Testis (tissue), 2 donors: ENCODE measurements at regions not wholly inside any gene's neighbourhood (a gene's known extent, or its start where the extent isn't known, plus 50 kb on each side); places are given as distances from the start of the nearest gene placed in this dataset.

ENCODE experiments used
- POLR2A ChIP-seq: fragments of 450-650 bp; IDR thresholded peaks from one replicate; pipeline ENCODE4 v1.6.1; 2017; ENCODE audit warnings: antibody characterized with exemption, mild to moderate bottlenecking, moderate library complexity
- TF ChIP-seq, protein P1 (sequence below), 3 experiments: fragments of 450-650 bp in 2 of 3; fragments of 200-600 bp in 1 of 3; sonication (generic) in 1 of 3; IDR thresholded peaks; one replicate each; pipeline ENCODE4 v1.5.1; 2016 to 2019; ENCODE audit warnings: antibody characterized with exemption in 3 of 3, mild to moderate bottlenecking in 2 of 3, moderate library complexity in 1 of 3

DNA sequence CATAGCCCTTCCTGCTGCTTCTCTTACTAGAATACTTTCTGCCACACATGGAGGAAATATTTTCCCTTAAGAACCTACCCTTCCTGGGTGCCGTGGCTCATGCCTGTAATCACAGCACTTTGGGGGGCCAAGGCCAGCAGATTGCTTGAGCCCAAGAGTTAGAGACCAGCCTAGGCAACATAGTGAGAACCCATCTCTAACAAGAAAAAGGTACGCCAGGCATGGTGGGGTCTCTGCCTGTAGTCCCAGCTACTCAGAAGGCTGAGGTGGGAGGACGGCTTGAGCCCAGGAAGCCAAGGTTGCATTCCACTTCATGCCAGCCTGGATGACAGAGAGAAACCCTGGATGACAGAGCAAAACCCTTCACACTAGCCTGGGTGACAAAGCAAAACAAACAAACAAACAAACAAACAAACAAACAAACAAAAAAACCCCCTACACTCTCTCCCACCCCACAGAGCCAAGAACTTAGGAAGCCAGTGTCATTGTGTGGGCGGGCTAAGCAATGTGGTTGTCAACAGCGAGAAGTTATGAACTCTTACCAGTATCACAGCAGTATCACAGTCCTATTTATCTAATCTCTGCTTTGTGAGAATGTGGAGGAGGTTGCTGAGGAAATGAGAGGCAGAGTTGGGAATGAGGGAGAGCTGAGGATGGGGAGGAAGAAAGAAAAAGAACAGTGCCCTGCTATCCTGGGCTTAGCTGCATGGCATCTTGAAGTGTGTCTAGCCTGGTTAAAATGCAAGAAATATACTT lies 53.8 kb upstream of the CLEC14A start:
- TF ChIP-seq, protein P1, sequence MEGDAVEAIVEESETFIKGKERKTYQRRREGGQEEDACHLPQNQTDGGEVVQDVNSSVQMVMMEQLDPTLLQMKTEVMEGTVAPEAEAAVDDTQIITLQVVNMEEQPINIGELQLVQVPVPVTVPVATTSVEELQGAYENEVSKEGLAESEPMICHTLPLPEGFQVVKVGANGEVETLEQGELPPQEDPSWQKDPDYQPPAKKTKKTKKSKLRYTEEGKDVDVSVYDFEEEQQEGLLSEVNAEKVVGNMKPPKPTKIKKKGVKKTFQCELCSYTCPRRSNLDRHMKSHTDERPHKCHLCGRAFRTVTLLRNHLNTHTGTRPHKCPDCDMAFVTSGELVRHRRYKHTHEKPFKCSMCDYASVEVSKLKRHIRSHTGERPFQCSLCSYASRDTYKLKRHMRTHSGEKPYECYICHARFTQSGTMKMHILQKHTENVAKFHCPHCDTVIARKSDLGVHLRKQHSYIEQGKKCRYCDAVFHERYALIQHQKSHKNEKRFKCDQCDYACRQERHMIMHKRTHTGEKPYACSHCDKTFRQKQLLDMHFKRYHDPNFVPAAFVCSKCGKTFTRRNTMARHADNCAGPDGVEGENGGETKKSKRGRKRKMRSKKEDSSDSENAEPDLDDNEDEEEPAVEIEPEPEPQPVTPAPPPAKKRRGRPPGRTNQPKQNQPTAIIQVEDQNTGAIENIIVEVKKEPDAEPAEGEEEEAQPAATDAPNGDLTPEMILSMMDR (IDR thresholded peaks at IDR 0.05): no peak
- no peak for TF ChIP-seq POLR2A
